ENCODE measurements at regions not wholly inside any gene's neighbourhood (a gene's known extent, or its start where the extent isn't known, plus 50 kb on each side); places are given as distances from the start of the nearest gene placed in this dataset.

GRCh38 chr6:49087369-49087768 is 375.7 kb downstream of the MMUT start:
- TF ChIP-seq CTCF (conservative IDR thresholded peaks at IDR 0.05) (no peak), EZH2 (IDR thresholded peaks at IDR 0.05; ENCODE audit: low read depth) (no peak)

Data from PC-9 (cell line).